IgD-negative memory B cell (primary cell): ENCODE measurements at regions not wholly inside any gene's neighbourhood (a gene's known extent, or its start where the extent isn't known, plus 50 kb on each side); places are given as distances from the start of the nearest gene placed in this dataset.

Experiments used
- H3K27ac Mint-ChIP-seq, 3 donors: one replicate each; pipeline ENCODE4 v1.8.0; 2020 to 2022; ENCODE audit warnings: mild to moderate bottlenecking in 3 of 3, mixed read lengths in 3 of 3, moderate library complexity in 1 of 3
- H3K27me3 Mint-ChIP-seq: one replicate; pipeline ENCODE4 v1.8.0; 2021; ENCODE audit warnings: mixed read lengths
- H3K36me3 Mint-ChIP-seq: one replicate; pipeline ENCODE4 v1.8.0; 2020; ENCODE audit warnings: mild to moderate bottlenecking, mixed read lengths
- H3K4me1 Mint-ChIP-seq, 3 donors: one replicate each; pipeline ENCODE4 v1.8.0; 2020 to 2022; ENCODE audit warnings: mixed read lengths in 3 of 3, mild to moderate bottlenecking in 1 of 3
- H3K4me3 Mint-ChIP-seq, 4 donors: one replicate each; pipeline ENCODE4 v1.8.0; 2020 to 2022; ENCODE audit warnings: mild to moderate bottlenecking in 4 of 4, mixed read lengths in 4 of 4, moderate library complexity in 3 of 4
- H3K9me3 Mint-ChIP-seq, 3 donors: one replicate each; pipeline ENCODE4 v1.8.0; 2020 to 2021; ENCODE audit warnings: mixed read lengths in 3 of 3, mild to moderate bottlenecking in 1 of 3

DNA sequence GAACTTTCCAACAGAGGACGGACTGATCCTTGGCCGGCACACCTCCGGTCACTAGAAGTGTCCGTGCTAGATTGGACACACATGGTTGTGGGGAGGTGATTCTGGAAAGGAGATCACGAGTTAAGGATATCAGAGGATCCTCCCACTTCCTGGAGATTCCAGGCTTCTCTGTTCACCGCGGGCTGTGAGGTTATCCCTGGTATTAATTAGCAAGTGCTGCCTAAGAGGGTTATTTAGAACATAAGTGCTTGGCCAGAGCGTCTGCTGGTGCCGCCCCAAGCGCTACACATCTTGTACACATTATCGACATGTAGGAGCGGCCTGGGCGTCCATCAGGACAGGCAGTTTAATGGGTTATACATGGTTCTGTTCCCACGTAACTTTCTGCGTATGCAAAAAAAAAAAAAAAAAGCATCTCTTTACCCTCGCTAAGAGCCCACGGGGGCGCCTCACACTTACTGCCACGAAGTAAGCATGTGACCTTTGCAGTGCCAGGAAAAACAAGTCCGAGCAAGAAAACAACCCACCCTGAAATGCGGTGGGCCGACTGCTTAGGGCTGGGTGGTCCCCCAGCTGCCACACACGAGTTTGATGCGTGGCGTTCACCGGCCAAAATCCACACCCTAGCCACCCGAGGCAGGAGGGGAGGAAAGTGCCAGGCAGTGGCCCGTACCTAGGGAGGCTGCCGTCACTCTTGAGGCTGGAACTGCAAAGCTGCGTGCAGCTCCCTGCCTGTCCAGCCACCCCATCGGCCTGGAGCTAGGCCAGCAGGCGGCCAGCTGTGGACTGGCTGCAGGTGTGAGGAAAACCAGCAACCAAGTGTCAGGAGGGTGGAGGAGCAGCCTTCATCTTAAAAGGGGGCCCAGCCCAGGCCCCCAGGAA, 78.0 kb downstream of the CPN2 start:
- H3K9me3 Mint-ChIP-seq = no peaks in the 10 kb centered on the region
- no peak overlapping the region for H3K4me3 Mint-ChIP-seq
- peaks cover 18% of the 10 kb centered on the region for H3K27me3 Mint-ChIP-seq

DNA sequence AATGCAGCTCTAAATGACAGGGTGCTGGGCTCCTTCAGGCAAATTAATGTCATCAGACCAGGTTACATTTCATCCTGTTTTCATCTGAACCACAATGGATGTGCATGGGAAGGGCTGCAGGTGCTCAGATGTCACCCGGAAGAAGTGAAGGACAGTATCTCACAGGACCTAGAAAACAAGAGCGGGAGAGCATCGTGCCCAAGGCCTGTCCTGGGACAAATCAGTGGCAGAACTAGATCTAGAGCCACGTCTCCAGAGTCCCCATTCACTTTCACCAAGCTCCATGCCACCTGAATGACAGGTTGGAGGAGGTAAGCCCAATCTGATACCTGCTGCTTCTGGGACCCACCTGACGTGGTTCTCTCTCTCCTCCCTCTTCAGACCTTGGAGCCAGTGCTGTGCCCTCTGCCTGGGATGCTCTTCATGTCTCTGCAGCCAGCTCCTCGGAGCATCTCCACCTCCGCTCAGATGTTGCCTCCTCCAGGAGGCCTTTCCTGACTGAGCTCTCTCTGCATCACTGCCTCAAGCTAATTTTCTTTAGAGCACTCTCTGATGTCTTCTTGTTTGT, 77.3 kb downstream of the CPN2 start:
- Mint-ChIP-seq H3K4me1 (peaks cover 8 to 10% (median 9%) of the 10 kb centered on the region in 3 donors), H3K27ac (peak overlapping the region in 2 of 3 donors; percentile 22 to 45), H3K9me3 (no peaks in the 10 kb centered on the region), H3K4me3 (no peak overlapping the region), H3K27me3 (peaks cover 16% of the 10 kb centered on the region), H3K36me3 (peaks cover 2% of the 10 kb centered on the region)

More for the DNA sequence above, 78.0 kb downstream of the CPN2 start:
- Mint-ChIP-seq H3K4me1 (peaks cover 8 to 10% (median 9%) of the 10 kb centered on the region in 3 donors), H3K36me3 (peaks cover 2% of the 10 kb centered on the region), H3K27ac (peak overlapping the region in 1 of 3 donors; percentile 26)

DNA sequence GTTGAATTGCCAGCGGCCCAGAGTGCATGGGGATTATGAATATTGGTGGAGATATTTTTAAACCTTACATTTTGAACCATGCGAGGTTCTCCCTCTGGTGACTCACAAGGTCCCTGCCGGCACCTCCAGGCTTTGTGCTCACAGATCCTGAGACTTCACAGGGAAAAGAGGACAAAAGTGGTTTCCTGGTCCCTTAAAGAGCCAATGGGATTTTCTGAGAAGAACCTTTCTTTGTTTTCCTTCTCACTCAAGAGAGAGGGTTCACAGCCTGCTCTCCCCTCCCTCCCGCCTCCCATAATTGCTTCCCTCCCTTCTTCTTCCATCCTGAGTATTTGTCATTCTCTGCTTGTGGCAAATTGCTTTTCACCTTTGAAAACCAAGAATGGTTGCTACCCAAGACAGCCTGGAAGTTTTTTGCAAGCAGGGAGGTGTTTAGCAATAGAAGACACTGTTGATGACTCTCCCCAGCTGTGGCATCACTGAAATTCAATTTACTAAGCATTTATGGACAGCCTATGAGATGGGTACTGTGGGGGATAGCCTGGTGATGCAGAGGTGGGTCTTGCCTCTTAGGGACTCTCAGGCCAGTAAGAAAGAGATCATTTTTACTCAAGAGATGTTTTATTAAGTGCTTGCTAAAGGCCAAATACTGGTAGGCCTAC, 76.6 kb downstream of the CPN2 start:
- H3K4me1 Mint-ChIP-seq = peaks cover 5 to 10% (median 8%) of the 10 kb centered on the region in 3 donors
- peaks cover 12% of the 10 kb centered on the region for H3K27me3 Mint-ChIP-seq
- H3K36me3 Mint-ChIP-seq = peaks cover 2% of the 10 kb centered on the region
- H3K9me3 Mint-ChIP-seq = no peaks in the 10 kb centered on the region
- peak overlapping the region in 2 of 4 donors; percentile 3 to 24 for H3K4me3 Mint-ChIP-seq
- H3K27ac Mint-ChIP-seq = peak overlapping the region in 1 of 3 donors; percentile 51

DNA sequence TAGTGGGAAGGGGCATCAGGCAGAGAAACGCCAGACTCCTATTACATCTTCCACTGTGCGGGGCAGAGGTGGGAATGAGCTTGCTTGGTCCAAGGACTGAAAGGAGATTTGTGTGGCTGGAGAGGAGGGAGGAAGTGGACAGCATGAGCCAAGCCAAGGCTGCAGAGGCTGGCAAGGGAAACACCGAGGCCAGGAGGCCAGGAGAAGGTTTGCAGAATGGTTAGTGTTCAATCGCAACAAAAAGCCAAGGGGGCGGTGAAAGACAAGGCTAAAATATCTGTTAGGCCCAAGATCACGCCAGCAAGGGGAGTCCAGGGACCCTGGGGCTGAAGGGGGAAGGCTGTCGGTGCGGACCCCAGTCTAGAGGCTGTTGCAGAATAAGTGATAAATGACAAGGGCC, 75.8 kb downstream of the CPN2 start:
- Mint-ChIP-seq H3K4me3 (peak overlapping the region in 1 of 4 donors; percentile 24), H3K27ac (peak overlapping the region in 2 of 3 donors; percentile 51 to 79), H3K4me1 (peaks cover 2 to 6% (median 5%) of the 10 kb centered on the region in 3 donors), H3K36me3 (peaks cover 2% of the 10 kb centered on the region), H3K9me3 (no peaks in the 10 kb centered on the region), H3K27me3 (peaks cover 9% of the 10 kb centered on the region)

DNA sequence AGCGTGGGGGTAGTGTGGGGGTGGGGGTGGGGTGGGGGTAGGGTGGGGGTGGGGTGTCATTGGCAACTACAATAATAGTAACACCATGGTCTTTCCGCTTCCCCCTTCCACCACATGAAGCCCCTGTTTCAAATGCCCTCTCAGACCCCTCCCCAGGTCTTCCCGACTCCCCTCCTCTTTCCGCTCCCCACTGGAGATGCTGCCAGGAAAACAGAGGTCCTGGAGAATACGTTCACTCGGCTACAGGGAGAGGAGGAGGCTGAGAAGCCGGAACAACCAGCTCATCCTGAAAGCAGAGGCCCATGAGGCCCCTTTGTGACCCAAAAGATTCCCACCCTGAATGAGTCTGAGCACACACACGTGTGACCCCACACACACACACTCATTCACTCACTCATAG, 75.4 kb downstream of the CPN2 start:
- no peaks in the 10 kb centered on the region for H3K36me3 Mint-ChIP-seq
- peak overlapping the region in 2 of 3 donors; percentile 57 to 79 for H3K27ac Mint-ChIP-seq
- H3K9me3 Mint-ChIP-seq = no peaks in the 10 kb centered on the region
- H3K4me3 Mint-ChIP-seq = no peak overlapping the region
- H3K27me3 Mint-ChIP-seq = peaks cover 6% of the 10 kb centered on the region
- peaks cover 2 to 5% (median 3%) of the 10 kb centered on the region in 3 donors for H3K4me1 Mint-ChIP-seq

DNA sequence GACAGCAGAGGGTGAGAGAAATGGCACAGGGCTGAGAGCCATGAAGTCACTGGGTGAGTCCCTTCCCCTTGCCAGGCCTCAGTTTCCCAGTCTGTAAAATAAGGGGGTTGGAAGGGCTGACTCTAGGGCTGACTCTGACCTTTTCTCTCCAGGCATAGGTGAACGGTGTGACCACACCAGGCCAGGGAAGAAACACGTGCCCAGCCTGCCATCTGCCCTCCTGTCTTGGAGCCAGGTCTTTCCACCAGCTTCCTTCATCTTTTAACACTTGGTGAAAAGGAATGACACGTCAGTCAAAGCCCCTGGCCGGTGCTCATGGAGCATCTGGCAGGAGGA, 74.4 kb downstream of the CPN2 start:
- H3K4me1 Mint-ChIP-seq = peaks cover 2 to 5% (median 3%) of the 10 kb centered on the region in 3 donors
- H3K36me3 Mint-ChIP-seq = no peaks in the 10 kb centered on the region
- no peak overlapping the region for H3K27ac Mint-ChIP-seq
- H3K4me3 Mint-ChIP-seq = no peak overlapping the region
- H3K9me3 Mint-ChIP-seq = no peaks in the 10 kb centered on the region
- H3K27me3 Mint-ChIP-seq = peaks cover 5% of the 10 kb centered on the region

DNA sequence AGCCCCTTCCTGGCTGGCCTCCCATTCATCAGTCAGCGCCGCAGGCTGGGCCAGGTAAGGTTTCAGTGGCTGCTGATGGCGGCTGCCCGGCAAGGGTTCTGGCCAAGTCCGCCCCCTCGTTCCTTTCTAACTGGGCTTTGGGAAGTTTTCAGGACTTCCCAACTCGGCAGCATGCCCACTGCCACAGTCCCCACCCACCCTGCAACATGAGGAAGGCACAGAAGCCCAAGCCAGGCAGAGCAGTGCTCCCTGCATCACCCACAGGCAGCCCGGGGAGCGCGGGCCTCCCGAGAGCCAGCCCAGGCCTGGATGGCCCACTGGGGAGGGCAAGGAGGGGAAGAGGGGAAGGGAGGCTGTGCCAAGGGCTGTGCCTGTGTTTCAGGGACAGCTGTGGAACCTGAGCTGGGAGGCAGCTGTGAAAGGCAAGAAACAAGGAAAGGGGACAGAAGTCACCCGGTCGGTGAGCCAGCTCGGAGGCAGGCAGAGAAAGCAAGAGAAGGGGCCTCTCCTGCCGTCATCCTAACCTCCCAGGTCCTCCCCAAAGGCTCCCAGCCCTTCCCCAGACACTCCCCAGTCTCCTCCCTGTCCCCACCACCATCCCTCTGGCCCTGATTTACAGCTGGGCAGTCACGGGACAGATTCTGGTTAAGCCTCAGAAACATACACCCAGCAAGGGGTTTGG, 73.9 kb downstream of the CPN2 start:
- H3K27me3 Mint-ChIP-seq = peaks cover 5% of the 10 kb centered on the region
- no peak overlapping the region for H3K27ac Mint-ChIP-seq
- H3K36me3 Mint-ChIP-seq = no peaks in the 10 kb centered on the region
- H3K4me1 Mint-ChIP-seq = peaks cover 2 to 5% (median 3%) of the 10 kb centered on the region in 3 donors
- no peak overlapping the region for H3K4me3 Mint-ChIP-seq
- H3K9me3 Mint-ChIP-seq = no peaks in the 10 kb centered on the region

DNA sequence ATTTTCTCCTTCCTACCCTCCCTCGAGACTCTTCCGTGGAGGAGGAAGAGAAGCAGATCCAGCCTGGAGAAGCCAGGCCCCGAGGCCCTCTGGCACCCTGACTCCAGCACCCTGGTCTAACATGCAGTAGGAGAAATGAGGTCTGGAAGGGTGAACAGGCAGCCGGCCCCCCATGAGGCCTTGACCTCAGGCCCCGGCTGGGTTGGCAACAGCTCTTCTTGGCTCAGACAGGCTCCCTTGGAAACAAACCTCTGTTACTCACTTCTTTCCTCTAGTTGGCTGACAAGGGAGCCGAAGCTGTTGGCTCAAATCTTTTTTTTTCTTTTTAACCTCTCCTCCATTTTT, 73.4 kb downstream of the CPN2 start:
- H3K36me3 Mint-ChIP-seq = no peaks in the 10 kb centered on the region
- no peak overlapping the region for H3K27ac Mint-ChIP-seq
- H3K27me3 Mint-ChIP-seq = peaks cover 2% of the 10 kb centered on the region
- H3K4me3 Mint-ChIP-seq = no peak overlapping the region
- H3K4me1 Mint-ChIP-seq = peaks cover 2 to 5% (median 3%) of the 10 kb centered on the region in 3 donors
- no peaks in the 10 kb centered on the region for H3K9me3 Mint-ChIP-seq

DNA sequence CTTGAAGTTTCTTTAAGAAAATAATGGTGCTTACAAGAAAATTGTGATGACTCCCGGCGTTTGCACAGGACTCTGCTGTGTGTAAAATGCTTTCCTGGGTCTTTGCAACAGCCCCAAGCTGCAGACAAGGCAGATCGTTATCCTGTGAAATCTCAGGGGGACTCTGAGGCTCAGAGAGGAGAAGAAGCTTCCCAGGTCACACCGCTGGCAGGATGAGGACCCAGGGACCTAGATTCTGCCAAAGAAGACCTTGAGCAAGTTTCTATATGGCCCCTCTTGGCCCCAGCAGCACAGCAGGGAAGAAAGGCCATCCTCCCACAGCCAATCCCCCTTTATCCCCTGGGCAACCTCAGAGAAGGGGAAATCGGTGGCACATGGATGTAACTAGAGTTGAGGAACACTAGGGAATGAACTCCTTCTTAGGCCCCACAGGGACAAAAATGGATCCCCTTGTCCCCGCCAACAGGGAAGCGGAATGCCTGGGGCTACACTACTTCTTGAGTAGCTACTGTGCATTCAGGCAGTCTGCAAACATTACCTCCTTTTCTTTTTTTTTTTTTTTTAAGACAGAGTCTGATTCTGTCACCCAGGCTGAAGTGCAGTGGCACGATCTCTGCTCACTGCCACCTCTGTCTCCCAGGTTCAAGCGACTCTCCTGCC, 72.8 kb downstream of the CPN2 start:
- peaks cover 2% of the 10 kb centered on the region for H3K27me3 Mint-ChIP-seq
- H3K4me3 Mint-ChIP-seq = no peak overlapping the region
- H3K9me3 Mint-ChIP-seq = no peaks in the 10 kb centered on the region
- peaks cover 2 to 5% (median 3%) of the 10 kb centered on the region in 3 donors for H3K4me1 Mint-ChIP-seq
- no peak overlapping the region for H3K27ac Mint-ChIP-seq
- H3K36me3 Mint-ChIP-seq = no peaks in the 10 kb centered on the region

DNA sequence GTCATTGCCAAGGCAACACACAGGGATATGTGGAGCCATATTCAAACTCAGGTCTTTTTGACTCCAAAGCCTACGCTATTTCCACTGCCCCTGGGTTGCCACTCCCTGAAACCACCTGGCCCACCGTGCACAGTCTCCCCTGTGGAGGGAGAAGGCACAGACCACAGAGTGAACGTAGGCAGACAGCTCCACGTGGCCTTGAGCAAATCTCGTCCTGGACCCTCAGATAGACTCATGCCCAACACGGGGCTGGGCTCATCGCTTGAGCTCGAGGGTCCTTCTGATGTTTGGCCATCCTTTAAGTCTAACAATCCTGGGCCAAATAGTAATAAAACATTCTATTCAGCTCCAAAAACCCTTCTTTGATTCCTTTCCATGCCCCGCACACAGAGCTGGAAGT, 72.0 kb downstream of the CPN2 start:
- H3K27me3 Mint-ChIP-seq = peaks cover 7% of the 10 kb centered on the region
- no peaks in the 10 kb centered on the region for H3K36me3 Mint-ChIP-seq
- peaks cover under 1 to 5% (median 2%) of the 10 kb centered on the region in 3 donors for H3K4me1 Mint-ChIP-seq
- no peak overlapping the region for H3K27ac Mint-ChIP-seq
- no peak overlapping the region for H3K4me3 Mint-ChIP-seq
- H3K9me3 Mint-ChIP-seq = no peaks in the 10 kb centered on the region

DNA sequence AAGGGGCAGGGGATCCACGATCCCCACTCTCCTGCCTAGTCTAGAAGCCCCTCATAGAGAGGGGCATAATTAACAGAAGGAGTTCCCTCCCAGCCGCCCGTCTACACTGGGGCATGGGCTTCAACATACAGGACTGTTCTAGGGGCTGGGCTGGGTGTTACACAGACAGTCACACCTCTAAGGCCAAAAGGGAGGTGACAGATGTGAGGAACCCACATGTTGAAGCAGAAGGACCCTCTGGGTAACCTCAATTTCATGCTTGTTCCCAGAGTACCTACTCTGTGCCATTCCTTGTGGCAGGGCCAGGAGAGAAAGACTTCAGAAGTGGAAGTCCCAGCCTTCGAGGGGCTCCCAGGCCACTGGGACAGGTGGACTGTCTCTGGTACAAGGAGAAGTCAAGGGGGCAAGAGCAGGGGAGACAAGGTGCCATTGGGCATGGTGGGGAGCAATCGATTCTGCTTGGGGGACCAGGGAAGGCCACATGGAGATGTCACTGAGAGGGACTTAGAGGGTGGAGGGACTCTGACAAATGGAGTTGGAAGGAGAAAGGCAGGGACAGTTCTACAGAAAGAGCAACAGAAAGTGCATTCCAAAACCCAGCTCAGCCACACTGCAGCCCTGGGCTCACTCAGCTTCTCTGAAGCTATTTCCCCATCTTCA, 71.3 kb downstream of the CPN2 start:
- no peak overlapping the region for H3K4me3 Mint-ChIP-seq
- peaks cover 0 to 4% (median 2%) of the 10 kb centered on the region in 3 donors for H3K4me1 Mint-ChIP-seq
- H3K9me3 Mint-ChIP-seq = no peaks in the 10 kb centered on the region
- H3K27ac Mint-ChIP-seq = no peak overlapping the region
- no peaks in the 10 kb centered on the region for H3K36me3 Mint-ChIP-seq
- peaks cover 9% of the 10 kb centered on the region for H3K27me3 Mint-ChIP-seq

DNA sequence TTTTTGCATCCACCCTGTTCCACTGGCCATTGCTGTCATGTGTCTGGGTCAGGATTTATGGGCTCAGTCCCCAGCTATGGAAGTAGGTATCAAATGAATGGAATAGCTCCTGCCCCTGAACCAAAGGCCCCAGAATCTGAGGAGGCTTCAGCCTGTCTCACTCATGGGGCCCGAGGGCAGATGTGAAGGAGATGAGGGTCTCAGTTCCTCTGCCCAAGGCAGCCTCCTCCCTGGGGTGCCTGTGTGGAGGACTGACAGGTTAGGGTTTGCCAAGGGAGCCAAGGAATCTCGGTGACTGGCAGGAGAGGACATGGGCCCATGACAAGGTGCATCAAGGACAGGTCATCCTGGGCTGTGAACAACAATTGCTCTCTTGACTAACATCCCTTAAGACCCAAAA, 70.4 kb downstream of the CPN2 start:
- Mint-ChIP-seq H3K27me3 (peaks cover 7% of the 10 kb centered on the region), H3K4me3 (no peak overlapping the region), H3K36me3 (no peaks in the 10 kb centered on the region), H3K27ac (no peak overlapping the region), H3K4me1 (no peaks in the 10 kb centered on the region), H3K9me3 (no peaks in the 10 kb centered on the region)

DNA sequence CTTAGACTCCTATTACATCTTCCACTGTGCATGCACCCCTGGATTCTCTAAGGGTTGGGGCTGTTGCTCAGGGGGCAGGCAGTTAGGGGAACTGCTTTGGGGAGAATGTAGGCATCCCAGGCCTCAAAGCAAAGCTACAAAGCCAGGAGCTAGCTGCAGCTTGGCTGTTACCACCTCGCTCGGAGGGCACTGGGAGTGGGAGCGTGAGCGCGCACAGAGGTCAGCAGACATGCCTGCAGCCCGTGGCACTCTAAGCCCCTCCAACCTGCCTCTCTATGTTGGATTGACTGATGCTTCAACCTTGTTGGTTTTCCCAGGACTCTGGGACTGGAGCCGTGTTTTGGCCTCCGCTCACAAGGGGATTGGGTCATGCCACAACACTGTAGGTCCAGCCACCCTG, 69.8 kb downstream of the CPN2 start:
- no peaks in the 10 kb centered on the region for H3K36me3 Mint-ChIP-seq
- no peaks in the 10 kb centered on the region for H3K9me3 Mint-ChIP-seq
- no peaks in the 10 kb centered on the region for H3K4me1 Mint-ChIP-seq
- H3K27ac Mint-ChIP-seq = no peak overlapping the region
- peaks cover 7% of the 10 kb centered on the region for H3K27me3 Mint-ChIP-seq
- H3K4me3 Mint-ChIP-seq = no peak overlapping the region

DNA sequence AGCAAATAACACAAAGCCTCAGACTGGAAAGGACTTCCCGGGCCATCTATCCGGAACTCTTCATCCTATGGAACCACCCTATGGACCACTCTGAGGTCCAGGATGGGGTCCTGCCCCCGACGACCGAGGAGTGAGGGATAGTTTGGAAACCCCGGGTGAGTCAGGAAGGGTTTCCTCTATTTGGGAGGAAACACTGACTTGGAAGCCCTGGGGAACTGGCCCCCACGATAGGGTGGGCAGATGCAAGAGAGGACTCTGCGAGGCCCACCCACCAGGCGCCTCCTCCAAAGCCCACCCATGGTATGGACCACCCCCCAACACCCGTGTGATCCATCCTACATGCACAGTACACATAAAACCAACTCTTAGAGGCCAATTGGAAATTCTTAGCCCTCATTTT, 69.4 kb downstream of the CPN2 start:
- no peaks in the 10 kb centered on the region for H3K9me3 Mint-ChIP-seq
- H3K27me3 Mint-ChIP-seq = peaks cover 7% of the 10 kb centered on the region
- H3K4me1 Mint-ChIP-seq = no peaks in the 10 kb centered on the region
- no peaks in the 10 kb centered on the region for H3K36me3 Mint-ChIP-seq
- H3K27ac Mint-ChIP-seq = no peak overlapping the region
- H3K4me3 Mint-ChIP-seq = no peak overlapping the region
